ENCODE measurements at regions not wholly inside any gene's neighbourhood (a gene's known extent, or its start where the extent isn't known, plus 50 kb on each side); places are given as distances from the start of the nearest gene placed in this dataset.

- no peak for TF ChIP-seq ATF6 (CRISPR knock-in tag; IDR thresholded peaks at IDR 0.05)
These were observed 658.7 kb upstream of the CNTNAP5 start (continued) for GRCh38 chr2:123366239-123366837.

GRCh38 chr2:123370186-123370585, 654.9 kb upstream of the CNTNAP5 start:
- no peak for ATAC-seq
- ChIA-PET POLR2A (no interaction called here), CTCF (no interaction called here)
- TF ChIP-seq CREM (CRISPR knock-in tag; IDR thresholded peaks at IDR 0.05), result no peak
- TF ChIP-seq ZNF317 (CRISPR knock-in tag; IDR thresholded peaks at IDR 0.05; ENCODE audit: borderline replicate concordance, low read depth), result no peak
- no peak for TF ChIP-seq ZNF232 (CRISPR knock-in tag; IDR thresholded peaks at IDR 0.05)
- no peak for TF ChIP-seq GTF2I (CRISPR knock-in tag; conservative IDR thresholded peaks at IDR 0.05)
- TF ChIP-seq RORB (CRISPR knock-in tag; IDR thresholded peaks at IDR 0.05), result no peak
- TF ChIP-seq HMGXB4 (CRISPR knock-in tag; IDR thresholded peaks at IDR 0.05), result no peak
- H3K9me3 Mint-ChIP-seq, result peaks cover 20% of the 10 kb centered on the region
- H3K4me3 Mint-ChIP-seq, result no peak overlapping the region
- no peak overlapping the region for H3K27ac Mint-ChIP-seq
- no peak for DNase-seq (ENCODE audit: low spot score)
- peaks cover 10% of the 10 kb centered on the region for H3K4me1 Mint-ChIP-seq
- peaks cover 2% of the 10 kb centered on the region; the same call in 1 of the 2 replicates for H3K36me3 Mint-ChIP-seq
- no peaks in the 10 kb centered on the region for H3K27me3 Mint-ChIP-seq (ENCODE audit: low read depth)

GRCh38 chr2:123371535-123371934, 653.6 kb upstream of the CNTNAP5 start:
- TF ChIP-seq FOXJ3 (CRISPR knock-in tag; IDR thresholded peaks at IDR 0.05; ENCODE audit: borderline replicate concordance) (no peak), USF2 (CRISPR knock-in tag; IDR thresholded peaks at IDR 0.05) (no peak)
- Mint-ChIP-seq H3K4me3 (no peak overlapping the region), H3K36me3 (peaks cover 2% of the 10 kb centered on the region; the same call in 1 of the 2 replicates), H3K9me3 (peaks cover 20% of the 10 kb centered on the region), H3K27me3 (ENCODE audit: low read depth) (no peaks in the 10 kb centered on the region), H3K4me1 (peaks cover 10% of the 10 kb centered on the region), H3K27ac (0 out of 2 replicates have a peak overlapping the region, but pooled peaks have one; percentile 29)
- ATAC-seq (peak; percentile 69), DNase-seq (ENCODE audit: low spot score) (no peak)
- POLR2A ChIA-PET, result no interaction called here
- CTCF ChIA-PET, result no interaction called here

- no peaks in the 10 kb centered on the region for H3K27me3 Mint-ChIP-seq (ENCODE audit: low read depth)
- POLR2A ChIA-PET, result no interaction called here
- no peak for ATAC-seq
- no peaks in the 10 kb centered on the region; the same call in 1 of the 2 replicates for H3K36me3 Mint-ChIP-seq
- H3K4me1 Mint-ChIP-seq, result 0 out of 2 replicates have a peak, but pooled peaks cover 4% of the 10 kb centered on the region
- no peak for DNase-seq (ENCODE audit: low spot score)
- no peak overlapping the region for H3K27ac Mint-ChIP-seq
- CTCF ChIA-PET, result no interaction called here
- no peak overlapping the region for H3K4me3 Mint-ChIP-seq
- peaks cover 29% of the 10 kb centered on the region for H3K9me3 Mint-ChIP-seq
- no peak for TF ChIP-seq PRDM15 (CRISPR knock-in tag; IDR thresholded peaks at IDR 0.05)
- TF ChIP-seq TEAD4 (CRISPR knock-in tag; IDR thresholded peaks at IDR 0.05), result no peak
- no peak for TF ChIP-seq ARID4B (CRISPR knock-in tag; IDR thresholded peaks at IDR 0.05; ENCODE audit: borderline replicate concordance)
- no peak for TF ChIP-seq ZNF423 (CRISPR knock-in tag; IDR thresholded peaks at IDR 0.05)
- no peak for TF ChIP-seq ZNF263 (CRISPR knock-in tag; IDR thresholded peaks at IDR 0.05; ENCODE audit: low read depth)
- no peak for TF ChIP-seq CTCF (IDR thresholded peaks at IDR 0.05)
These were observed 644.6 kb upstream of the CNTNAP5 start for GRCh38 chr2:123380370-123380935.

Data from WTC11 (cell line).